Dendritic cell treated with granulocyte-macrophage colony-stimulating factor and Interleukin-4, amounts not matched to agents 40 ng/mL and 50 ng/mL, for 4 days (primary cell): ENCODE measurements at regions not wholly inside any gene's neighbourhood (a gene's known extent, or its start where the extent isn't known, plus 50 kb on each side); places are given as distances from the start of the nearest gene placed in this dataset.
A peak's percentile ranks its signal among the peaks of the same experiment; 100 is the strongest.
"Not testable (repeated sequence)": the region's sequence is repeated elsewhere in the genome, so short reads cannot be mapped to it uniquely, and the experiment has no call there.

Experiments
- H3K27ac Mint-ChIP-seq: one replicate; pipeline ENCODE4 v1.8.0; 2022; ENCODE audit warnings: mild to moderate bottlenecking, mixed read lengths
- H3K27me3 Mint-ChIP-seq: one replicate; pipeline ENCODE4 v1.8.0; 2022; ENCODE audit warnings: mild to moderate bottlenecking, mixed read lengths
- H3K36me3 Mint-ChIP-seq: one replicate; pipeline ENCODE4 v1.8.0; 2022; ENCODE audit warnings: low read depth, mixed read lengths
- H3K4me1 Mint-ChIP-seq: one replicate; pipeline ENCODE4 v1.8.0; 2022; ENCODE audit warnings: low read depth, mixed read lengths
- H3K4me3 Mint-ChIP-seq: one replicate; pipeline ENCODE4 v1.8.0; 2022; ENCODE audit warnings: mild to moderate bottlenecking, moderate library complexity, mixed read lengths
- H3K9me3 Mint-ChIP-seq: one replicate; pipeline ENCODE4 v1.8.0; 2022; ENCODE audit warnings: mixed read lengths
- intact Hi-C: fragments of 100-400 bp; cut with micrococcal nuclease; formaldehyde crosslinking; loops from one replicate; pipeline ENCODE4 v1.15.0; 2022

DNA sequence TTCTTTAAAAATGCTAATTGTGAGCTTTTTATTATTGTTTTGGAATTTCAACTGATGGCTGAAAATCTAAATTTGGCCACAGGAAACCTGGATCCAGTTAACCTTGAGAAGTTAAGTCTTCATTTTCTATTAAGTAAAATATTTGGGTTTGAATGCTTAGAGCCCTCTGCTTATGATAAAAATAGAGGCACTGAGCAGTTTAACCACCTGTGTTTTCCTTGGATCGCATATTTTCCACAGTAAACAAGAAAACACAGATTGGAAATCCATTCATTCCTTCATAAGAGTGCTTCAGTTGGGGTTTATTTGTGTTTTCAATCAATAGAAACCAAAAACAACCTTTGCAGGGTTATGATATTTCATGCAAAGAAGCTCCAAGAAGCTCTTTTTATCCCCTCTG, 77.2 kb upstream of the HES1 start:
- peaks cover 76% of the 10 kb centered on the region for H3K27me3 Mint-ChIP-seq
- H3K4me1 Mint-ChIP-seq, result peaks cover 31% of the 10 kb centered on the region
- no peak overlapping the region for H3K27ac Mint-ChIP-seq
- H3K36me3 Mint-ChIP-seq, result no peaks in the 10 kb centered on the region
- intact Hi-C loops, result no loop called here
- no peak overlapping the region for H3K4me3 Mint-ChIP-seq
- no peaks in the 10 kb centered on the region for H3K9me3 Mint-ChIP-seq

DNA sequence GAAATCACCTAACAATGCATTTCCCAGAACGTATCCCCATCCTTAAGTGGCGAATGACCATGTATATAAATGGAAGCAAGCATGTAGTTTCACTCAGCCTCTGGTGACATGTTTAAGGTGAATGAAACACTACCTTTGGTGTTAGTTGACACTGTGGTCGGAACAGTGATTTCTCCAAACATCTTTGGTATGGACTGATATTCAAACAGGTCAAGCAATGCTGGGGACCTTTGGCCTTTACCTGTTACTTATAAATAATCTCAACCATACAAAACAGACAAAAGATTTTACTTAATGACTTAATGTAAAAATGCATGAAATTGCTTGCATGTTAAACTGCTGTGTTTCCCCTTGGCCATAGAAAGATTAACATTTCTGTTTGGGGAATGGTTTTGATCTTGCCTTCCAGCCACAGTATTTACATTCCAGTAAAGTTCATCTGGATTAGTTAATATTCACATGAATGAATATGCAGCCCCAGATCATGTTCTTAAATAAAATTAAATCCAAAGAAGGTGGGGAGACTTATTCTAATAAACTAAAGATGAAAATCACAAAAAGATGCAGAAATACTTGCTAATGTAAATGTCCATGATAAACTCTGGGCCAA, 74.4 kb upstream of the HES1 start:
- H3K4me3 Mint-ChIP-seq, result no peak overlapping the region
- H3K27me3 Mint-ChIP-seq, result peaks cover 76% of the 10 kb centered on the region
- intact Hi-C loops, result no loop called here
- no peaks in the 10 kb centered on the region for H3K36me3 Mint-ChIP-seq
- H3K27ac Mint-ChIP-seq, result no peak overlapping the region
- H3K4me1 Mint-ChIP-seq, result peaks cover 26% of the 10 kb centered on the region
- H3K9me3 Mint-ChIP-seq, result no peaks in the 10 kb centered on the region

- Mint-ChIP-seq H3K27me3 (peaks cover 73% of the 10 kb centered on the region), H3K27ac (no peak overlapping the region), H3K4me1 (peaks cover 18% of the 10 kb centered on the region), H3K4me3 (no peak overlapping the region), H3K9me3 (peaks cover 9% of the 10 kb centered on the region), H3K36me3 (no peaks in the 10 kb centered on the region)
- intact Hi-C loops, result no loop called here
These were observed 73.1 kb upstream of the HES1 start for GRCh38 chr3:194062830-194063229.

GRCh38 chr3:194064380-194065332, 71.3 kb upstream of the HES1 start:
- intact Hi-C loops, result no loop called here
- Mint-ChIP-seq H3K36me3 (no peaks in the 10 kb centered on the region), H3K4me3 (no peak overlapping the region), H3K4me1 (peaks cover 25% of the 10 kb centered on the region), H3K9me3 (peaks cover 15% of the 10 kb centered on the region), H3K27me3 (peaks cover 66% of the 10 kb centered on the region), H3K27ac (no peak overlapping the region)

GRCh38 chr3:194067327-194067726, 68.6 kb upstream of the HES1 start:
- Mint-ChIP-seq H3K9me3 (peaks cover 15% of the 10 kb centered on the region), H3K27me3 (peaks cover 78% of the 10 kb centered on the region), H3K4me1 (peaks cover 46% of the 10 kb centered on the region)
- H3K36me3 Mint-ChIP-seq, H3K4me3 Mint-ChIP-seq, H3K27ac Mint-ChIP-seq, intact Hi-C loops: not testable (repeated sequence)

- no peak overlapping the region for H3K4me3 Mint-ChIP-seq
These were observed 68.0 kb upstream of the HES1 start for GRCh38 chr3:194067949-194068362.

GRCh38 chr3:194069421-194070219, 66.3 kb upstream of the HES1 start:
- H3K4me3 Mint-ChIP-seq, result no peak overlapping the region
- no peak overlapping the region for H3K27ac Mint-ChIP-seq
- H3K27me3 Mint-ChIP-seq, result peaks cover 74% of the 10 kb centered on the region
- peaks cover 38% of the 10 kb centered on the region for H3K4me1 Mint-ChIP-seq
- intact Hi-C loops, result no loop called here
- peaks cover 15% of the 10 kb centered on the region for H3K9me3 Mint-ChIP-seq
- H3K36me3 Mint-ChIP-seq, result no peaks in the 10 kb centered on the region

More at GRCh38 chr3:194067949-194068362, 68.0 kb upstream of the HES1 start:
- Mint-ChIP-seq H3K4me1 (peaks cover 46% of the 10 kb centered on the region), H3K27me3 (peaks cover 80% of the 10 kb centered on the region), H3K9me3 (peaks cover 15% of the 10 kb centered on the region), H3K36me3 (no peaks in the 10 kb centered on the region), H3K27ac (no peak overlapping the region)
- intact Hi-C loops, result no loop called here

DNA sequence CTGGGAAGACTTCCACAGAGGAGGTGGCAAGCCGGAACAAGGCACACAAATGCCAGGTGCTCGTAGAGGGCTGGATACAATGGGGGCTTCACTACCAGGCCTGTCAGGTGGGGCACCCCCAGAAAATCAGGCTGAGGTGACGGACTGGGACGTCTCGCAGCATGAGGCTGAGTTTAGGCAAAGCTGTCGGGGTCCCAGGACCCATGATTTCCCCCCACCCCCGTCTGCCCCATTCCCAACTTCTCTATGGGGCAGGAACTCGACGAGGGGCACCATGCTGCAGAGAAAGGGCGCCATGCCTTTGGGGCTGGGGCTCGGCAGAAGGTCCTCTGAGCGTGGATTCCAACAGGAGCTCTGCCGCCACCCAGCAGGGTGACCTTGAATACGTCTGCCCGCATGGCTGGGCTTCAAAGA, 65.7 kb upstream of the HES1 start:
- no peaks in the 10 kb centered on the region for H3K36me3 Mint-ChIP-seq
- peaks cover 35% of the 10 kb centered on the region for H3K4me1 Mint-ChIP-seq
- H3K27me3 Mint-ChIP-seq, result peaks cover 74% of the 10 kb centered on the region
- peak overlapping the region; percentile 72 for H3K4me3 Mint-ChIP-seq
- H3K9me3 Mint-ChIP-seq, result peaks cover 15% of the 10 kb centered on the region
- intact Hi-C loops, result no loop called here
- peak overlapping the region; percentile 37 for H3K27ac Mint-ChIP-seq

- peaks cover 35% of the 10 kb centered on the region for H3K4me1 Mint-ChIP-seq
- no peaks in the 10 kb centered on the region for H3K36me3 Mint-ChIP-seq
- peak overlapping the region; percentile 37 for H3K27ac Mint-ChIP-seq
- intact Hi-C loops, result no loop called here
- H3K4me3 Mint-ChIP-seq, result peak overlapping the region; percentile 72
- peaks cover 74% of the 10 kb centered on the region for H3K27me3 Mint-ChIP-seq
- H3K9me3 Mint-ChIP-seq, result peaks cover 15% of the 10 kb centered on the region
These were observed 65.1 kb upstream of the HES1 start for GRCh38 chr3:194070634-194071409.

DNA sequence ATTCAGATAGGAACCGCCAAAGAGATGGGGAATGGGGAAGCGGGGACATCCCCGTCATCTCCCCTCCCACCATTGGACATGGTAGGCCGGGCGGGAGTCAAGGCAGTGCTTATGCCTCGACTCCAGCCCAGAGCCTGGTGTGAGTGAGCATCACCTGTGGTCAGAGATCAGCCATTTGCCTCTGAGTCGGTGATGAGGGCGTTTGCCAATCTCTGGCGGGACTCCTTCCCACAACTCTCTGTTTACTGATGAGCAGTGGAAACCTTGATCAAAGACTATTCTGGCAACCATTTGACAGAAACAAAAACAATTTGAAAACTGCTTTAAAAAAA, 63.9 kb upstream of the HES1 start:
- Mint-ChIP-seq H3K9me3 (peaks cover 13% of the 10 kb centered on the region), H3K36me3 (no peaks in the 10 kb centered on the region), H3K27me3 (peaks cover 75% of the 10 kb centered on the region), H3K4me1 (peaks cover 39% of the 10 kb centered on the region), H3K4me3 (no peak overlapping the region), H3K27ac (no peak overlapping the region)
- intact Hi-C loops, result no loop called here

- H3K4me3 Mint-ChIP-seq, result no peak overlapping the region
- H3K4me1 Mint-ChIP-seq, result peaks cover 44% of the 10 kb centered on the region
- peaks cover 77% of the 10 kb centered on the region for H3K27me3 Mint-ChIP-seq
- no peaks in the 10 kb centered on the region for H3K36me3 Mint-ChIP-seq
- H3K27ac Mint-ChIP-seq, result no peak overlapping the region
- H3K9me3 Mint-ChIP-seq, result peaks cover 6% of the 10 kb centered on the region
- intact Hi-C loops, result no loop called here
These were observed 63.2 kb upstream of the HES1 start for GRCh38 chr3:194072691-194073279.

GRCh38 chr3:194073926-194074325, 62.0 kb upstream of the HES1 start:
- H3K27me3 Mint-ChIP-seq, result peaks cover 84% of the 10 kb centered on the region

GRCh38 chr3:194075088-194075615, 60.8 kb upstream of the HES1 start:
- intact Hi-C loops, result no loop called here
- H3K4me3 Mint-ChIP-seq, result no peak overlapping the region
- H3K4me1 Mint-ChIP-seq, result peaks cover 31% of the 10 kb centered on the region
- no peaks in the 10 kb centered on the region for H3K36me3 Mint-ChIP-seq
- no peak overlapping the region for H3K27ac Mint-ChIP-seq
- no peaks in the 10 kb centered on the region for H3K9me3 Mint-ChIP-seq
- H3K27me3 Mint-ChIP-seq, result peaks cover 84% of the 10 kb centered on the region

More at GRCh38 chr3:194073926-194074325, 62.0 kb upstream of the HES1 start:
- no peak overlapping the region for H3K27ac Mint-ChIP-seq
- H3K4me3 Mint-ChIP-seq, result no peak overlapping the region
- intact Hi-C loops, result no loop called here
- peaks cover 41% of the 10 kb centered on the region for H3K4me1 Mint-ChIP-seq
- H3K36me3 Mint-ChIP-seq, result no peaks in the 10 kb centered on the region
- H3K9me3 Mint-ChIP-seq, result no peaks in the 10 kb centered on the region
